Effector CD4-positive, alpha-beta T cell (primary cell): ENCODE measurements at regions not wholly inside any gene's neighbourhood (a gene's known extent, or its start where the extent isn't known, plus 50 kb on each side); places are given as distances from the start of the nearest gene placed in this dataset.
"Not testable (repeated sequence)": the region's sequence is repeated elsewhere in the genome, so short reads cannot be mapped to it uniquely, and the experiment has no call there.

Source experiments
- DNase-seq: peaks from one replicate; pipeline ENCODE4 v3.0.0-alpha.2; 2020

- no peak for DNase-seq
These were observed 331.9 kb upstream of the POGK start for GRCh38 chr1:166507347-166507746.

- no peak for DNase-seq
These were observed 327.5 kb upstream of the POGK start for GRCh38 chr1:166511761-166512160.

- DNase-seq, result no peak
These were observed 325.2 kb upstream of the POGK start for GRCh38 chr1:166514067-166514466.

- no peak for DNase-seq
These were observed 311.5 kb upstream of the POGK start for GRCh38 chr1:166527752-166528151.

- no peak for DNase-seq
These were observed 300.6 kb upstream of the POGK start for GRCh38 chr1:166538646-166539045.

- no peak for DNase-seq
These were observed 295.2 kb upstream of the POGK start for GRCh38 chr1:166544036-166544435.

- no peak for DNase-seq
These were observed 294.7 kb upstream of the POGK start for GRCh38 chr1:166544561-166544960.

GRCh38 chr1:166552706-166553105 is 286.6 kb upstream of the POGK start:
- no peak for DNase-seq

- no peak for DNase-seq
These were observed 268.3 kb upstream of the POGK start for GRCh38 chr1:166570954-166571353.

- DNase-seq, result no peak
These were observed 266.1 kb upstream of the POGK start for GRCh38 chr1:166573199-166573598.

- DNase-seq, result no peak
These were observed 259.4 kb upstream of the POGK start for GRCh38 chr1:166579557-166580501.

GRCh38 chr1:166588741-166589140 is 250.5 kb upstream of the POGK start:
- no peak for DNase-seq

GRCh38 chr1:166590161-166590560 is 249.1 kb upstream of the POGK start:
- no peak for DNase-seq

- no peak for DNase-seq
These were observed 244.6 kb upstream of the POGK start for GRCh38 chr1:166594646-166595045.

- no peak for DNase-seq
These were observed 241.8 kb upstream of the POGK start for GRCh38 chr1:166597516-166597915.

GRCh38 chr1:166600574-166600973 is 238.7 kb upstream of the POGK start:
- no peak for DNase-seq

GRCh38 chr1:166601650-166602278 is 237.5 kb upstream of the POGK start:
- no peak for DNase-seq

GRCh38 chr1:166602801-166603200 is 236.5 kb upstream of the POGK start:
- DNase-seq, result not testable (repeated sequence)

- no peak for DNase-seq
These were observed 236.0 kb upstream of the POGK start for GRCh38 chr1:166603296-166603695.

- DNase-seq, result no peak
These were observed 234.1 kb upstream of the POGK start for GRCh38 chr1:166605137-166605536.

GRCh38 chr1:166612886-166613285 is 226.4 kb upstream of the POGK start:
- DNase-seq, result no peak

GRCh38 chr1:166616206-166616605 is 223.1 kb upstream of the POGK start:
- DNase-seq, result no peak

- DNase-seq, result no peak
These were observed 212.6 kb upstream of the POGK start for GRCh38 chr1:166626711-166627110.

- no peak for DNase-seq
These were observed 211.7 kb upstream of the POGK start for GRCh38 chr1:166627558-166627957.
